Astrocyte of the hippocampus (primary cell): ENCODE measurements at regions not wholly inside any gene's neighbourhood (a gene's known extent, or its start where the extent isn't known, plus 50 kb on each side); places are given as distances from the start of the nearest gene placed in this dataset.
"Not testable (repeated sequence)": the region's sequence is repeated elsewhere in the genome, so short reads cannot be mapped to it uniquely, and the experiment has no call there.

Source experiments
- DNase-seq: peaks from one replicate; pipeline ENCODE4 v3.0.0; 2011; ENCODE audit warnings: low read depth, low spot score

DNA sequence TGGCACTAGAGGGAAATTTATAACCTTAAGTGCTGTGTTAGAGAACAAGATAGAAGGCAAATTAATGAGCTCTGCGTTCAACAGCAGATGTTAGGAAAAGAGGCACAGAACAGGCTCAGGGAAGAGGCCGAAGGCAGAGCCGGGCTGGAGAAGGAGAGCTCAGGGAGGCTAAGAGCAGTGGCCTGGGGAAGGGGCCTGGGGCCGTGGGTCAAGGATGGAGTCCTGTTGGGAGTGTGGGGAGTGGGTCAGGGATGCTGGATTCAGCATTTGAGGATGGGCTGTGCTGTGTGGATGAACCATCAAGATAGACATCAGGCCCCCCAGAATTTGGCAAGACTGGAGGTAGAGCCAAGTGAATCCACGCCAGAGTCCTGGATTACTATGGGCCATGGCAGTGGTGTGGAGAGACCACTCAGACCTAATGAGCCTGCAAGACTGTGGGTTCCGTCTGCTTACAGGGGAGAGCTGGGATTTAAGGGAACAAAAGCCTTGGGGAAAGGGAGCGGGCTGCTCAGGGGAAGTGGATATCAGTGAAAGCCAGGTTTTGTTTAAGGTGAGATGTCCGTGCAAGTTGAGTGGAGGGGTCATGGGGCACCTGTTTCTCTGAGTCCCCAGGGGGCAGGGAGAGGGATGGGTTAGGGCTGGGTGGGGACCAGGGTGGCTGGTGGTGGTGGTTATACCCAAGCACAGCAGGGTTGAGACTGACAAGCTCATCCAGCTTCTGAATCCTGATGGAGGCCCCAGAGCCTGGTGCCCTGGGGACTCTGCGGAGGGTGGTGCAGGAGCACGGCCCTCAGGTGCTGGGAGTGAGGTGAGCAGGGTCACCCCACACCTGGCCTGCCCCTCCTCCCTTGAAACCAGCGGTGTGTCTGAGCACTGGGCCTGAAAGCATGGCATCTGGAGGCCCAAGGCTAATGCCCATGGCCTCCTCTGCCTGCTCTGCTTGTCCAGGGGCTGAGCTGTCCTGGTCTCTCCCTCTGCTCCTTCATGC lies 101.7 kb downstream of the BMS1 start:
- DNase-seq, result no peak

DNA sequence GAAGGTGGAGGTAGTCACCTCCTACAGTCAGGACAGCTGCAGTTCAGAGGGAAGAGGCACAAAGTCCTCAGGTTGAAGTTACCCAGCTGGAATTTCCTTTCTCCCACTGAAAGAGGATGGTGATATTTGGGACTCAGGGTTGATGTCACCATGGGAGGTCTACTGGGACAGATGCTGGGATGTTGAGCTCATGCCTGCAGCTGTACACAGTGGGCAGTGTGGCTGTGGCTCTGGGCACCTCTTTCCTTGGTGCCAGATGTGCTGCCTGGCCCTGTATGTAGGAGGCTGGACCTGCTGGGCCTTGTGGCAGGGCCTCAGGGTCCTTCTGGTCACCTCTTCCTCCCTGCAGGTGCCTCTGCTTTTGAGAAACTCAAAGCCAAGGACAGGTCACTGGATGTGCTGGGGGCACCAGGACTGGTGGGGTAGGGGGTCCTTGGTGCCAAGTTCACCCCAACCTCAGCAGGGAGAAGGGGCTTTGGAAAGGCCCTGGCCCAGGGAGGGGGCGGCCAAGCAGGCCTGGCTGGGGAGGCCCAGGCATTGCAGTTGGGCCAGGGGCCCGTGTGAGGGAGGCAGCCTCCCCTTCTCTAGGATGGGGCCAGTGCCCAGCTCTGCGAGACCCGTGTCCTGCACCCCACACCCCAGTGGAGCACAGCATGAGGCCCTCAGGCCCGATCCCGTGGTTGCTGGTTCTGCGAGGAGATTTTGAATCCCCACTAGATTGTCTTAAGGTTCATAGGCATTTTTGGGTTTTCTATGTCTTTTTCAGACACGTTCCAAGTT lies 103.1 kb downstream of the BMS1 start:
- no peak for DNase-seq

DNA sequence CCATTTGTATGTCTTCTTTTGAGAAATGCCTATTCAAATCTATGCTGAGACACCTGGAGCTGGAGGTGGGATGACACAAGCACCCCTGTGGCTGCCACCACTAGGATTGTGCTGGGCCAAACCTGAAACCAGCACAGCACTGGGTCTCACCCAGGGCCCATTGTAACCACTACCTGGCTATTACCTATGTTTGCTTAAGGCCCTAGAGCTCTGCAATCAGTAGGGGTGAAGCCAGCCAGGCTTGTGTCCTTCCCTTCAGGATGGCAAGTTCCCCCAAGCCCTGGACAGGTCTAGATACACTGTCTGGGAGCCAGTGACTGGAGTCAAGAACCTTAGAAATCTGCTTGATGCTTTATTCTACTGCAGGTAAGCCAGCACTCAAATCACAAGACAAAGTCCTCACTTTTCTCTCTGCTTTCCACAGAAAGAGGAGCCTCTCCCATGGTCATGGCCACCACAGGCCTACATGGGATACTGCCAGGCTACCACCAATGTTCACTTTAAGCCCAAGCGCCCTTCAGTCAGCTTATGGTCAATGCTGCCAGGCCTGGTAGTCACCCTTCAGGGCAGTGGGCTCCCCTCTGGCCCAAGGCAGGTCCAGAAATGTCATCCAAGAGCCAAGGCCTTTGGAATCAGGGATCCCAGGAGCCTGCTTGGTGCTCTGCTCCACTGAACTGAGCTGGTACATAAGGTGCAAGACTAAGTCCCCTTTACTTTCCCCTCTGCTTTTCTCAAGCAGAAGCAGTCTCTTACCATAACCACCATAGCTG lies 105.3 kb downstream of the BMS1 start:
- DNase-seq, result no peak

DNA sequence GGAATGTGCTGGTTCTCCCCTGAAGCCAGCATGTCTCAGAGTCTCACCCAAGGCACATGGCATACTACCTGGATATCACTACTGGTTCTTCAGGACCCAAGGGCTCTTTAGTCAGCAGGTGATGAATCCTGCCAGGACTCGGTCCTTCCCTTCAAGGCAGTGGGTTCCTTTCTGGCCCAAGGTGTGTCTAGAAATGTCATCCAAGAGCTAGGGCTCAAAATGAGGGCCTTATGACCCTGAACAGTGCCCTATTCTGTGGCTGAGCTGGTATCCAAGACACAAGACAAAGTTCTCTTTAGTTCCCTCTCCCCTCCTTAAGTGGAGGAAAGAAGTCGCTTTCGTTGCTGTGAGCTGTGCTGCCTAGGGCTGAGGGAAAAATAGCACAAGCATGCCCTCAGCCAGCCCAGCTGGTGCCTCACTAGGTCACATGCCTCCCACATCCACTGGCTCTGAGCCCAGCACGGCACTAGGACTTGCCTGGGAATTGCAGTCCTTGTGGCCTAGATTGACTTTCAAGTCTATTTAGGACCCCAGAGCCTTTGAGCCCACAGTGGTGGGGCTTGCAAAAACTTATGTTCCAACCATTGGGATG lies 106.0 kb downstream of the BMS1 start:
- no peak for DNase-seq

DNA sequence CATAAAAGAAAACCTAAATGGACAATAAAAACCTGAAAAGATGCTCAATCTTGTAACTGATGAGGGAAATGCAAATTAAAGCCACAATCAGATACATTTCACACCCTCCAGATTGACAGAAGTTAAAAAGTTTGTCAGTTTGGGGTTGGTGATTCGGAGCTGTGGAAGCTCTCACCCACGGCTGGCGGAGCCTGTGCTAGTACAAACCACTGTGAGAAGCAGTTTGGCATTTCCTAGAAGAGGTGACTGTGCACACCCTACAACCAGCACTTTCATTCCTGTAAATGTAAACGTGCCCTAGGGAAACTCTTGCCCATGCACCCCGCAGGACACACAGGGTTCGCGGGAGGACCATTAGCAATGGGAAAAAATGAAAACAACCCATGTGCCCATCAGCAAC lies 114.1 kb downstream of the BMS1 start:
- DNase-seq, result no peak

DNA sequence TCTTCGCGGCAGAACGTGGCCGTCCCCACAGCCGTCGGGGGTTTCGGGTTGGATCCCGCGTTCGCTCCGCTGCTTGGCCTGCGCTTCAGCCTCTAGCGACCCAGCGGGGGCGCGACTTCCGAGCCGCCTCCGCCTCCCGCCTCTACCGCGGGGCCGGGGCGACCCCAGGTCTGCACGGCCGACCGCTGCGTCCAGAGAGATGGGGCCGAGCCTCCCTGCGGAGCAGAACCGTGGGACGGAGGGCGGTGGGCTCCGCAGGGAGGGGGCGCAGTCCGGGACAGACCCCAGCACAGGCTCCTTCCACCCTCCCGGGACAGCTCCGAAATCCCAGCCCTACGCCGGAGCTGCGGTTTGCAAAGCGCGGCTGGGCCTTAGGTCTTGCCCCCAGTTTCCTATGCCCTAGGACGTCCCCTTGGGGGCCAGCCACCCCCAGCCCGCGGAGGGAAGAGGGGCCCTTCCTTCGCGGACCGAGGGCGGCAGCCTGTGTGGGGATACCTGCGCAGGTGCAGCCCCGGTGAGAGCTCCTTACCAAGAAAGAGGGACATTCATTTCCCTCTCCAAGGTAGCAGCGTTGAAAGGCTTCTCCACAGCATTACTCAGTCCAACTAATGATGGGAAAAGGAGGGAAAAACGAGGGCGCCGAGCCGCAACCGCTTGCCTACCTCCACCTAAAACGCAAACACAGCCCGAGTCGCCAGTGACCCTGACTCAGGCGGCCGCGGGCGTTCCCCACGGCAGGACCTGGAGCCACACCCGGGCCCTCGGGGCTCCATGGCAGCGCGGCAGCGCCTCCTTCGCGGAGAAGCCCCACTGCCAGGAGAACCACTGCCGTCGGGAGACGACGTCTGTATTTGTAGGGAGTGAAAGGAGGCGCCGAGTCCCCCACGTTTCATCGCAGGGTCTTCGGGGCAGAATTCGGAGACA lies 115.7 kb downstream of the BMS1 start:
- DNase-seq, result no peak

DNA sequence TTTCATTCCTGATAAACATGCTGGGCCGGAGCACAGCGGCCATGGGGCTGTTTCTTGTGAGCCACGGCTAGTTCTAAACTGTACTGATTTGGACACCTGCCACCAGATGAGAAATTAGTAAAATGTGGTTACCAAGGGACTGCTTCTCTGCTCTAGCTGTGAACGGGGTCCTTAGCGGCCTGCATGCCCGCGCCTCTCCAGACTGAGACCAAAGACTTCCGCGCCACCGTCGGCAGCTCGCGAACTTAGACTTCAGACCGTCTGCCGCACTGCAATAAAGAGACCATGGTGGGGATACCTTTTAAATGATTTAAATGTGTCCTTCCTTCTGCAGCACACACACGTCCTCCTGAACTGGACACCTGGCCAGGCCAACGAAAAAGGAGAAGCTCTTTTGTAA lies 116.4 kb downstream of the BMS1 start:
- no peak for DNase-seq

DNA sequence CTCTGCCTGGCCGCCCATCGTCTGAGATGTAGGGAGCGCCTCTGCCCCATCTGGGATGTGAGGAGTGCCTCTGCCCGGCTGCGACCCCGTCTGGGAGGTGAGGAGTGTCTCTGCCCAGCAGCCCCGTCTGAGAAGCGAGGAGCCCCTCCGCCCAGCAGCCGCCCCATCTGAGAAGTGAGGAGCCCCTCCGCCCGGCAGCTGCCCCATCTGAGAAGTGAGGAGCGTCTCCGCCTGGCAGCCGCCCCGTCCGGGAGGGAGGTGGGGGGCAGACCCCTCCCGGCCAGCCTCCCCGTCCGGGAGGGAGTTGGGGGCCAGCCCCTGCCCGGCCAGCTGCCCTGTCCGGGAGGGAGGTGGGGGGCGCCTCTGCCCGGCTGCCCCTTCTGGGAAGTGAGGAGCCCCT lies 117.8 kb downstream of the BMS1 start:
- DNase-seq, result not testable (repeated sequence)

DNA sequence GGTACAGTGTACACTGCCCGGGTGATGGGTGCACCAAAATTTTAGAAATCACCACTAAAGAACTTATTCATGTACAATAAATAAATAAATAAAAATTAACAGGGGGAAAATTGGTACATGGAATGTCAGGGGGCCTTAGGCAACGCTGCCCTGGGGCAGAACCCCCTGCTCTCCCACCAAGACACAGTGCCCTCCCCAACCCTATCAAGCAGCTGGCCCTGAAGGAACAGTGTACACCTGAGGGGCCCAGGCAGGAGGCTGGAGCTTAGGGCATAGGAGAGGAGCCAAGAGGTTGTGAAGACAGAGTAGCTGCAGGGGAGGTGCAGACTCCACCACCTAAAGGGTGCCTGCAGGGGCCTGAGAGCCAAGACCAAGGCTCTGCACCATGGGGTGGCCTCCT lies 128.8 kb downstream of the BMS1 start:
- no peak for DNase-seq

DNA sequence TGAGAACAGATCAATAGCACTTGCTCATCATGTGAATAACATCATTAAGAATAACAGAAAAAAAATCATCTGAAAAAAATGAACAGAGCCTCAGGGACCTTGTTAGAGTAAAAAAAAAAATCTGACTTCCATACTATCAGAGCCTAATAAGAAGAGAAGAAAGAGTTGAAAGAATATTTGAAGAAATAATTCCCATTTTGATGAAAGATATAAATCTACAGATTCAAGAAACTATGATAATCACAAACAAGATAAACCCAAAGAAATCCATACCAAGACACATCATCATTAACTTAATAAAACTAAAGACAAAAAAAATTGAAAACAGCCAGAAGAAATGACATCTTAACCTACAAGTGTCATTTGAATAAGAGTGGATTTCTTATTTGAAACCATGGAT lies 134.4 kb downstream of the BMS1 start:
- DNase-seq, result no peak

DNA sequence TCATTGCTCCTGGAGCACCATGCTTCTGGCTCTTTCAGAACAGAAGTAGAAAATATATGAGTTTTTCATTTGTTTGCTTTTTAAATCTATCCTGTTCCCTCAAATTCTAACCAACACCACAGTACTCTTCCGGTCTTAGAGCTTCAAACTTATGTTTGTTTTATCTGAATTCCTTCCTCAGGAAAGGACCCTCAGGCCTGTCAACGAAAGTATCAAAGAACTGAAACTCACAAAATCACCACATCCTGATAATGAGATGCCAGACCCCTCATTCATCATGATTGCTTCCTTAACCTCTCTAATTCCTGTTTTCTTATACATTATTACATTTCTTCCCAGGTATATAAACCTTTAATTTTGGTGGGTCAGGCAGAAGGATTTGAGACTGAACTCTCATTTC lies 135.2 kb downstream of the BMS1 start:
- no peak for DNase-seq

DNA sequence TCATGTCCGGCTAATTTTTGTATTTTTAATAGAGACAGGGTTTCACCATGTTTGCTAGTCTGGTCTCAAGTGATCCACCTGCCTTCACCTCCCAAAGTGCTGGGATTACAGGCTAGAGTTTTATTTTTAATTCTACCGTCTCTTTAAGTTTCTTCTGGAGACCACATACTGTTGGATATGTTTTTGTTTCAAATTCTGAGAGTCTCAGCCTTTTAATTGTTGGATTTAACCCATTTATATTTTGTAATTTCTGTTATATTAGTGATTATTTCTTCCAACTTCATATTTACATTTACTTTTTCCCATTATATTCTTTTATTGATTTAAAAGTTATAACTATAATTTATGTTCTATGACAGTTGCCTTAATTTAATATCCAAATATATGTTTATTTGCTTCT lies 139.4 kb downstream of the BMS1 start:
- DNase-seq, result no peak

DNA sequence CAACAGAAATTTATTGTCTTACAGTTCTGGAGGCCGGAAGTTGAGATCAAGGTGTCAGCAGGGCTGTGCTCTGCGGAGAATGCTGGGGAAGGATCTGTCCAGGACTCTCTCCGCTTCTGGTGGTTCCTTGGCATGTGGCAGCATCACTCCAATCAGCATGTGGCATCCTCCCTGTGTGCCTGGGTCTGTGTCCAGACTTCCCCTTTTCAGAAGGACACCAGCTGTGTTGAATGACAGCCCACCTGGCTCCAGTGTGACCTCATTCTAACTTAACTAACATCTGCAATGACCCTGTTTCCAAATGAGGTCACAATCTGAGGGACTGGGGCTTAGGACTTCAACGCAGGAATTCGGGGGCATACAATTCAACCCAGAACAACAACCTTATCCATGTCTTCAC lies 141.9 kb downstream of the BMS1 start:
- no peak for DNase-seq

DNA sequence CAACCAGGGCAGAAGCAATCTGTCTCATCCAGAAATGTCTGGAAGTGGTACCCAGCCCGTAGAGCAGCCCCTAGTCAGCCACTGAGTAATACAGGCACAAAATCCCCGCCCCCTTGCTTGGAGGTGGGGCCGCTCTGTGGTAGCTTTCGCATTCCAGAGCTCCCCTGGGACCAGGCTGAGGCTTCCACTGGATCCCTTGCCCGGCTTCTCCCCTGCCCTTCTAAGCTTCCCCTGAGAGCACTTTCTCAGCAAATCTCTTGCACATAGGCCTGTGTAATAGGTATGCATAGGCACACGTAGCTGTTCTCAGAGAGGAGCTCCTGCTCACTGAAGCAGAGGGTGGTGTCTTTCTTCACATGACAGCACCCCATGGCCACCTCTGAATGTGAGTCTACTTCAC lies 144.2 kb downstream of the BMS1 start:
- DNase-seq, result no peak

DNA sequence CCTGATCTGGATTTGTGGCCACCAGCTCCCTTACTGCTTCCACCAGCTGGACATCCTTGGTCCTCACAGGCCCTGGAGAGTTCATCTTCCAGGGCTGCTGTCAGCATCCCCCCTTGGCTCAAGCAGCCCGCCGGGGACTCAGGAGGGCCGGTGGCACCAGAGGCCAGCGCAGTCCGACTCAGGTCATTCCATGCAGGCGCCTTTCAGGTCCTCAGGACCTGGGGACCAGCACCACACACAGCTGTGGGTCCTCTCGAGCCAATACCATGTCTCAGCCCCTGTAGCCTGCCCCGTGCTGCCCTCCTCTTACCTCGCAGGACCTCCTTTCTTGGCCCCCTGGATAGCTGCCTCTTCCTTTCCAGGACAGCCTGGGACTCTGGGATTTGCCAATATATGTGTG lies 145.5 kb downstream of the BMS1 start:
- DNase-seq, result no peak

DNA sequence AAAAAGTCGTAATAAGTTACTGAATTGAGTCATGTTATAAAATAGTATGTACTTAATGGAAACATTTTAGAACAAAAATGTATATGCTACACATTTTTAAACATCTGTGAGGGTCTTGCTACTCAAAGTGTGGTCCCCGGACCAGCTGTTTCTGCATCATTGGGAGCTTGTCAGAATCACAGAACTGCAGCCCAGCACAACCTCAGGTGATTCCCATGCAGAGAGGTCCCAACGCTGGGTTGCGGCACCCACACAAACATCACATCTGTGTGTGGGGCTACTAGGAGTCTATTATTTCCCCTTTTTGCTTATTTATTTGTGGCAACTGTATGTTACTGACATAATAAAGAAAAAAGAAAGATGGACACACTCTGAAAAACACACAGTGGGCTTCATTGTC lies 146.6 kb downstream of the BMS1 start:
- DNase-seq, result no peak

DNA sequence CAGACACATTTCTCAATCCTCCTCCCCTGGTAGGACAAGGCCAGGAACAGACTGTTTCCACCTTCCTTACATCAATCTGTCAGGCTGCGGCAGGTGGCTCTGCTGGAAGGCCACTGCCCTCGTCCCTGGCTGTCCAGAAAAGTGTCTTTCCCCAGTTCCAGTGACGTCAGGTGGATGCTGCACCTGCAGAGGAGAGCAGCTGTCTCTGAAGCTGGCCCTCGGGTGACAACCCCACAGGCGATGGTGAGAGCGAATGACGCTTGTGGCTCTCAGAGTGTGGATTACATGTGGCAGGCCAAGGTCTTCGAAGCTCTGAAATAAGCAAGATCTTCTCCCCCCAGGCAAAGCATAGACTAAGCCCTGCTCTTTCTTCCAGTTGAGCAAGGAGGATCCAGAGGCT lies 146.9 kb upstream of the RET start:
- no peak for DNase-seq

DNA sequence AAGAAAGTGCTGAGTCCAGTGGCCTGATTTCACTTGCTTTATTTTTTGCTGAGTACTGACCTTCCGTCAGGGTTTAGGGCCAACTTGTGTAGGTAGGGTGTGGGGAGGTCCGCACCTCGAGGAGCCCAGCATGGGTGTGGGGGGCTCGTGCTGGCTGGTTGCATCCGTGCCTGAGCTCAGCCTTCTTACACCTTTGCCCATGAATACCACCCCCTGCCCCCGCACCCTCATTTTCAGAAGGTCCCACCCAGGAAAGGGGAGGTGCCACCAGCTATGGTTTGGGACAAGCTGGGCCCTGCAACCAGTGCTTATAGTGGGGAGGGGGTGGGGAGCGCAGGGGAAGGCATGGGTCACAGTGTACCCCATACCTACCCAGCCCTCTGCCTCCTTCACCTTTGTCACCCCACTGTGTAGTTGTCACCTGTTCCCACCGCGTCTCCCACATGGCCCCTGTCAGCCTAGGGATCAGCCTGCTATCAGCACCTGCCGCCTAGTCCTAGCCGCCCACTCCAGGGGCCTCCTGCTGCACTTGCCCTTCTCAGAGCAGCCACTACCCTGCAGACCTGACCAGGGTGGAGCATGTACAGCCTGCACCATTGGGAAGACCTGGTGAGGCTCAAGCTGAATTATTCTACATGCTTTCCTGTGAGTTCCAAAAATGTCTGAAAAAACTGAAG lies 146.2 kb upstream of the RET start:
- no peak for DNase-seq

DNA sequence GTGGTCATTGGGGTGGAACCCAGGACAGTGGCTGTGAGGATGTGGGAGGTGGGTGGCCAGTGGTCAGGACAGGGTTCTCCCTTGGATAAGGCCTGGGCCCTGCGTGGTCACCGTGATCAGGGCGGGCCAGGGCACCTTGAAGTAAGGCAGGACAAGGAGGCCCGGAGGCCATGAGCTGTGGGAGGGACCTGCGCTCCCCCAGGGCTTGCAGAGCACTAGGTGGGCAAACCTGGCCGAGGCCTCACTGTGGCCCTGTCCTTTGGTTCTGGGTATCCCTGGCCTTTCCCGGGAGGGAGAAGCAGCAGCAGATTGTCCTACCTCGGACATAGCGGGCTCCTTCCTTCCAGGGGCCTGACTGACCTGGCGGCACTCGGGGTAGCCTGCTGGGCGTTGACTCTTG lies 144.8 kb upstream of the RET start:
- DNase-seq, result no peak
